GM19240 (cell line): ENCODE measurements at regions not wholly inside any gene's neighbourhood (a gene's known extent, or its start where the extent isn't known, plus 50 kb on each side); places are given as distances from the start of the nearest gene placed in this dataset.
"Not testable (repeated sequence)": the region's sequence is repeated elsewhere in the genome, so short reads cannot be mapped to it uniquely, and the experiment has no call there.

Experiments
- DNase-seq: peaks from one replicate; pipeline ENCODE4 v3.0.0; 2011; ENCODE audit warnings: low spot score; ENCODE audit not compliant: insufficient read length

GRCh38 chr11:87559852-87560251, 522.1 kb downstream of the TMEM135 start:
- DNase-seq = not testable (repeated sequence)

GRCh38 chr11:87555101-87555500, 517.4 kb downstream of the TMEM135 start:
- DNase-seq = no peak

DNA sequence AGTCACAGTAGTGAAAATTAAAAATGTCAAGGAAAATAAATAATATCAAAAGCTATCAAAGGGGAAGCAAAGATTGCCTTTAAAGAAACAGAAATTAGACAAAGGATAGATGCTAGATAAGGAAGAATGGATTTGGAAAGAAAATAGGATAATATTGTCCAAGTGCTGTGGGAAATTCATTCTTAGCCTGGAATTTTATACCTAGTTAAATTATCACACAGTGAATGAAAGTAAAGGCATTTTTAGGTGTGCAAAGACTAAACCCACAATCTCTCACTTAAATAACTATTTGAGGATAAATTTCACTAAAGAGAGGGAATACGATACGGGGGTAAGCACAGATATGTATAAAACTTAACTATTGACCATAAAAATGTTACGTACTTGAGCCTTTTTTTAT, 511.1 kb downstream of the TMEM135 start:
- no peak for DNase-seq

- DNase-seq = no peak
Measured at GRCh38 chr11:87545858-87546257, 508.1 kb downstream of the TMEM135 start.

DNA sequence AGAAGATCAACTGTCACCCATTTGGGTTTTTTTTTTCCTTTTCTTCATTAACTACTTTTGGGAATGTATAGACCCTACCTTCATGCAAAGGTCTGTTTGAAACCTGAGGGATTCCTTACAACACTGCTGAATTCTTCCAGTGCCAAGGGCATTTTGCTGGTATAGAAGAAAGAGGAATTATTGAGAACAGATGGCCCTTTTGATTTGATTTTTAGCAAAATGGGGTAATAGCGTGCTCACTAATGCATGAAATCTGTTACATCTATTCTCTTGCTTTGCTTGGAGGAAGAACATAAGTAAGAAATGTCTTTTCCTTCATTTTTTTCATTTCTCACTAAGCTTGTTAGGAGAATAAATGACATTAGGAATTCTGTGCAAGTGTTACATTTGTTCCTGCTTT, 501.9 kb downstream of the TMEM135 start:
- no peak for DNase-seq

- DNase-seq = no peak
Measured at GRCh38 chr11:87536565-87536964, 498.8 kb downstream of the TMEM135 start.

GRCh38 chr11:87536016-87536415, 498.3 kb downstream of the TMEM135 start:
- no peak for DNase-seq

- no peak for DNase-seq
Measured at GRCh38 chr11:87535513-87535912, 497.8 kb downstream of the TMEM135 start.

- DNase-seq = not testable (repeated sequence)
Measured at GRCh38 chr11:87531835-87532234, 494.1 kb downstream of the TMEM135 start.

- DNase-seq = no peak
Measured at GRCh38 chr11:87529486-87529885, 491.8 kb downstream of the TMEM135 start.

- no peak for DNase-seq
Measured at GRCh38 chr11:87528752-87529151, 491.0 kb downstream of the TMEM135 start.

DNA sequence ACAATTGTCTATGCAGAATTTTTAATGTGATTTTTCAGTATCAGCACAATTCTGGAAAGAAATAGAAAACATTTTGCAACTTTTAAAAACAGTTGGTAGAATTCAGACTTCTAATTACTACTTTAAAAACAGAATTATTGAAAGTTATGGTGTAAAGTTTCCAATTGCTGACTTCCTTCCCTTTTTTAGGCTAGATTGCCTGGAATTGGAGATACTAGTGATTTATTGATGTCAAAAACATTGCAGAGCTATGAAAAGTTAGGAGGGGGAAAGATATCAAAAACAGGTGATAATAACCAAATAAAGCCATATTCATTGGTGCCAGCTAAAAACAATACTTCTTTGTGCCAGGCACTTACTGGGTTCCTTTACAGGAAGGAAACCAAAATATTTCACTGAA, 485.5 kb downstream of the TMEM135 start:
- DNase-seq = no peak

DNA sequence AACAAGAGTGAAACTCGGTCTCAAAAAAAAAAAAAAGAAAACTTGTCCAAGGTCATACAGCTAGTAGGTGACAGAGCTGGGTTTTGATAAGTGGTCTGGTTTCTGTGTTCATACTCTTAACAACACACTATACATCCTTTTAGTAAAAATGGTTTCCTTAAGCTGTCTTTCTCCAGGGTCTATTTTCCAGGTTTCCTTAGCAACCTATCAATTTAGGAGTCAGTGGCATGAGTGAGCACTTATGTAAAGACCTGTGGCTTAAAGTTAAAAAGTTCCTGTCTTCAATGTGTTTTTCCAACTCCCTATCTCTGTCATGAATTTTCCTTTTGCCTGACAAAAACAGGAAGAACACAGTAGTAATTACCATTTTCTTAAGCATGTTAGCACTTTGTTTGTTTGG, 480.5 kb downstream of the TMEM135 start:
- DNase-seq = no peak

DNA sequence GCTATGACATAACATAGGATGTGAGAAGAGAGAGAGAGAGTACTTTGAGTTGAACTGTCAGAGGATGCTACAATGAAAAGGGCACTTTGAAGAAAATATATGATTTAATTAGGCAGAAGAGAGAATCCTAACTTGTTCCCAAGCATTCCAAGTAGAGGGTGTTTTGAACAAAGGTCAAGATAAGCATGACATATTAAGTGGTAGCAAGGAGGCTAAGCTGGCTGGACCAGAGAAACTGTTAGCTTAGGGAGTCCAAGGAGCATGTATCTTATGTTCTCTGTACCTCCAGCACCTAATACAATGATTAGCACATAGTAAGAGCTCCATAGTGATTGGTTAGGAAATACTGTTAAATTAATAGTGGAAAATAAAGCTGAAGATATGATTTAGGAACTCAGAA, 479.6 kb downstream of the TMEM135 start:
- DNase-seq = no peak

GRCh38 chr11:87507722-87508121, 470.0 kb downstream of the TMEM135 start:
- DNase-seq = not testable (repeated sequence)

DNA sequence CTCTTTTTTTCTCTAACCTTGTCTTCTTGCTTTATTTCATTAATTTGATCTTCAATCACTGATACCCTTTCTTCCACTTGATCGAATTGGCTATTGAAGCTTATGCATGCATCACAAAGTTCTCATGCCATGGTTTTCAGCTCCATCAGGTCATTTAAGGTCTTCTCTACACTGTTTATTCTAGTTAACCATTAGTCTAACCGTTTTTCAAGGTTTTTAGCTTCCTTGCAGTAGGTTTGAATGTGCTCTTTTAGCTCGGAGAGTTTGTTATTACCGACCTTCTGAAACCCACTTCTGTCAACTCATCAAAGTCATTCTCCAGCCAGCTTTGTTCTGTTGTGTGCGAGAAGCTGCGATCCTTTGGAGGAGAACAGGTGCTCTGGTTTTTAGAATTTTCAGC, 469.2 kb downstream of the TMEM135 start:
- DNase-seq = not testable (repeated sequence)

DNA sequence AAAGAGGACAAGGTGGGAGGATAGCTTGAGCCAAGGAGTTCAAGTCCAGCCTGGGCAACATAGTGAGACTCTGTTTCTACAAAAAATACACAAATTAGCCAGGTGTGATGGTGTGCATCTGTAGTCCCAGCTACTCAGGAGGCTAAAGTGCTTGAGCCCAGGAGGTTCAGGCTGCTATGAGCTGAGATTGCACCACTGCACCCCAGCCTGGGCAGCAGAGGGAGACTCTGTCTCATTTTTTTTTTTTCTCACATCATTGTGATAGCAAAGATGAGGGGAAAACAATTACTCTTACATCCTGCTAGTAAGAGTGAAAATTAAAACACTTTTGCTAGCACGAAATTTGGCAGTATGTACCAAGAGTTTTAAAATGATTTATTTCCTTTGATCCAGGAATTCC, 463.7 kb downstream of the TMEM135 start:
- DNase-seq = no peak

DNA sequence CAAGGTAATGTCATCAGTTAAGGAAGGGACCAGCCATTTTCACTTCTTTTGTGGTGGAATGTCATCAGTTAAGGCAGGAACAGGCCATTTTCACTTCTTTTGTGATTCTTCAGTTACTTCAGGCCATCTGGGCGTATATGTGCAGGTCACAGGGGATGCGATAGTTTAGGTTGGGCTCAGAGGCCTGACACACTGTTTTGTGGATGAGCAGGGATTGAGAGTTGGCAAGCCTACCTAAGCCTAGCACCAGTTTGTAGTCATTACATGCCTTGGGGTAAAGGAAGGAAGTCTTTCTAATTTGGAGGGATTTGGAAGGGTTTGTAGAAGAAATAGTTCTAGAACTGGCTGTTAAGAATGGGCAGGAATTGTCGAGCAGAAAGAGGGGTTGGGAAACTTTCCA, 457.2 kb downstream of the TMEM135 start:
- not testable (repeated sequence) for DNase-seq

- DNase-seq = not testable (repeated sequence)
Measured at GRCh38 chr11:87494026-87494425, 456.3 kb downstream of the TMEM135 start.

GRCh38 chr11:87493516-87493915, 455.8 kb downstream of the TMEM135 start:
- DNase-seq = no peak

GRCh38 chr11:87491381-87491780, 453.6 kb downstream of the TMEM135 start:
- no peak for DNase-seq

GRCh38 chr11:87490671-87491070, 452.9 kb downstream of the TMEM135 start:
- DNase-seq = no peak

DNA sequence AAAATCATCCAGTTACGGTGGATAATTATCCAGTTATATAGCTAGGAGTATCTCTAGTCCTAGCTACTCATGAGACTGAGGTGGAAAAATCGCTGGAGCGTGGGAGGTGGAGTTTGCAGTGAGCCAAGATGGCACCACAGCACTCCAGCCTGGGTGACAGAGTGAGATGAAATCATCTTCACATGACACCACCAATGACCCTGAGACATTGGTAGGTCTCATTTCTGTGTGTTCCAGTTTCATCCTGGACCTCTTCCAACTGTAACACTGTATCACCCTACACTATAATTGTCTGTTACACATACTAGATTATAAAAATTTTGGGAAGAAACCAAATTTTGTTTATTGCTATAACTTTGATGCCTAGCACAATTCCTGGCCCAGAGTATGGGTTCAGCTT, 446.8 kb downstream of the TMEM135 start:
- DNase-seq = no peak

DNA sequence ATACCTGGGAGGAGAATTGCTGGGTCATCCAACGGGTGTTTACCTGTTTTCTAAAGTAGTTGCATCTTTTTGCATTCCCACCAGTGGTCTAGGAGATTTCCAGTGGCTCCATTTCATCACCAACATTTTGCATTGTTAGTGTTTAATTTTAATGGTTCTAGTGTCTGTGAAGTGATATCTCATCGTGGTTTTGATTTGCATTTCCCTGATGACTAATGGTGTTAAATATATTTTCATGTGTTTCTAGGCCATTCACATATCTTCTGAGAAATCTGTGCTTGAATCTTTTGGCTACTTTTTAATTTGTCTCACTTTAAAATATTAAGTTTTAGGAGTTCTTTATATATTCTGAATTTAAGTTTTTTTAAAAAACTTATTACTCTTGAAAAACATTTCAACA, 439.6 kb downstream of the TMEM135 start:
- DNase-seq = no peak
